GM21381 (cell line): ENCODE measurements at regions not wholly inside any gene's neighbourhood (a gene's known extent, or its start where the extent isn't known, plus 50 kb on each side); places are given as distances from the start of the nearest gene placed in this dataset.
A peak's percentile ranks its signal among the peaks of the same experiment; 100 is the strongest.

Source experiments
- ATAC-seq: cut with Tn5 transposase; IDR thresholded peaks from one replicate; pipeline ENCODE4 v1.9.1; 2021; ENCODE audit warnings: mild to moderate bottlenecking, moderate library complexity; ENCODE audit not compliant: unreplicated experiment

- ATAC-seq: no peak
Measured at GRCh38 chr18:25962919-25963318, 127.5 kb downstream of the SS18 start.

GRCh38 chr18:25962176-25962575 lies 128.2 kb downstream of the SS18 start:
- ATAC-seq: no peak

- ATAC-seq: no peak
Measured at GRCh38 chr18:25957017-25957416, 133.4 kb downstream of the SS18 start.

GRCh38 chr18:25953111-25953510 lies 137.3 kb downstream of the SS18 start:
- ATAC-seq: no peak

- ATAC-seq: no peak
Measured at GRCh38 chr18:25950321-25950720, 140.1 kb downstream of the SS18 start.

- ATAC-seq: no peak
Measured at GRCh38 chr18:25946540-25946939, 143.9 kb downstream of the SS18 start.

- ATAC-seq: no peak
Measured at GRCh38 chr18:25935356-25935755, 155.1 kb downstream of the SS18 start.

- ATAC-seq: no peak
Measured at GRCh38 chr18:25931126-25931525, 159.3 kb downstream of the SS18 start.

- ATAC-seq: no peak
Measured at GRCh38 chr18:25929787-25930186, 160.6 kb downstream of the SS18 start.

GRCh38 chr18:25927830-25928229 lies 162.6 kb downstream of the SS18 start:
- ATAC-seq: no peak

GRCh38 chr18:25923193-25923592 lies 167.2 kb downstream of the SS18 start:
- no peak for ATAC-seq

- peak; percentile 77 for ATAC-seq
Measured at GRCh38 chr18:25921677-25922421, 168.6 kb downstream of the SS18 start.

GRCh38 chr18:25915907-25916306 lies 174.5 kb downstream of the SS18 start:
- no peak for ATAC-seq

- ATAC-seq: no peak
Measured at GRCh38 chr18:25898965-25899364, 191.4 kb downstream of the SS18 start.

- ATAC-seq: no peak
Measured at GRCh38 chr18:25896956-25897355, 193.5 kb downstream of the SS18 start.

GRCh38 chr18:25896178-25896780 lies 194.1 kb downstream of the SS18 start:
- ATAC-seq: peak; percentile 89

GRCh38 chr18:25895518-25895917 lies 194.9 kb downstream of the SS18 start:
- ATAC-seq: peak; percentile 13

GRCh38 chr18:25886283-25886682 lies 204.1 kb downstream of the SS18 start:
- no peak for ATAC-seq

- no peak for ATAC-seq
Measured at GRCh38 chr18:25883091-25883490, 207.3 kb downstream of the SS18 start.

GRCh38 chr18:25881149-25881548 lies 209.3 kb downstream of the SS18 start:
- no peak for ATAC-seq

- ATAC-seq: no peak
Measured at GRCh38 chr18:25880441-25880840, 210.0 kb downstream of the SS18 start.

- ATAC-seq: no peak
Measured at GRCh38 chr18:25876330-25876948, 214.0 kb downstream of the SS18 start.
